ENCODE measurements at regions not wholly inside any gene's neighbourhood (a gene's known extent, or its start where the extent isn't known, plus 50 kb on each side); places are given as distances from the start of the nearest gene placed in this dataset.

DNA sequence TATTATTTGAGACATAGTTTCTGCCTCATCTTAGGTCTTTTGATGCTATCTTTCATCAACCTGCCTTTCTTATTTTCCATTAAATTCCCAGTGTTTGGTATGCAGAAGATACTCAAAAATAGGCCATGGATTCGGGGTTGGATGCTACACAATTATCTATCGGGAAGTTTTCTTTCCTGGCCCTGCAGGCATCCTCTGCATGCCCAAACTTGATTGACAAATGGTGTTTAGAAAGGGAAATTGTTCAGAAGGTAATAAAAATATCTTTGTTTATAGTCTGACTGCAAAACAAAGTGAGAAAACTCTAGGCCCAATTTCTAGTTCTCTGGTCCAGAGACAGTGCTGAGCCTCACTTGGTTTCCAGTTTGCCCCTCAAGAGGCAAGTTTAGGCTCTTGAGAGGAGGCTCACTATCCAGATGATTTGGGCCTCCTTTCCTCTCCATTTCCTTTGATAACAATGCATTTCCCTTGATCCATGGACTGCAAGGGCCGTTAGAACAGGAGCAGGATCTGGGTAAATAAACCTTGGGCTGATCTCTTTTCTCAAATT lies 157.1 kb upstream of the DPH6 start:
- Mint-ChIP-seq H3K9me3 (no peaks in the 10 kb centered on the region), H3K27me3 (ENCODE audit: insufficient read depth, low read depth) (no peaks in the 10 kb centered on the region), H3K4me3 (no peak overlapping the region), H3K36me3 (no peaks in the 10 kb centered on the region), H3K4me1 (peaks cover 18% of the 10 kb centered on the region), H3K27ac (no peak overlapping the region)
- Histone ChIP-seq H3K9me3 (ENCODE audit: low read depth) (no peaks in the 10 kb centered on the region), H2AFZ (replicated peaks) (no peak overlapping the region), H4K20me1 (ENCODE audit: low read depth) (no peaks in the 10 kb centered on the region), H3F3A (ENCODE audit: low read depth) (no peaks in the 10 kb centered on the region), H3K4me3 (no peak overlapping the region), H3K4me1 (peaks cover 17% of the 10 kb centered on the region), H3K27ac (no peak overlapping the region), H3K9ac (no peak overlapping the region), H3K79me2 (ENCODE audit: low read depth) (no peaks in the 10 kb centered on the region), H3K27me3 (no peaks in the 10 kb centered on the region), H3K36me3 (no peaks in the 10 kb centered on the region), H3K4me2 (no peak overlapping the region)
- no peak for TF ChIP-seq CTCF (IDR thresholded peaks at IDR 0.05)
- TF ChIP-seq EZH2 (IDR thresholded peaks at IDR 0.05), result no peak
- no peak for TF ChIP-seq EZH2phosphoT487 (IDR thresholded peaks at IDR 0.05)
- DNase-seq (ENCODE audit: low spot score), result no peak

DNA sequence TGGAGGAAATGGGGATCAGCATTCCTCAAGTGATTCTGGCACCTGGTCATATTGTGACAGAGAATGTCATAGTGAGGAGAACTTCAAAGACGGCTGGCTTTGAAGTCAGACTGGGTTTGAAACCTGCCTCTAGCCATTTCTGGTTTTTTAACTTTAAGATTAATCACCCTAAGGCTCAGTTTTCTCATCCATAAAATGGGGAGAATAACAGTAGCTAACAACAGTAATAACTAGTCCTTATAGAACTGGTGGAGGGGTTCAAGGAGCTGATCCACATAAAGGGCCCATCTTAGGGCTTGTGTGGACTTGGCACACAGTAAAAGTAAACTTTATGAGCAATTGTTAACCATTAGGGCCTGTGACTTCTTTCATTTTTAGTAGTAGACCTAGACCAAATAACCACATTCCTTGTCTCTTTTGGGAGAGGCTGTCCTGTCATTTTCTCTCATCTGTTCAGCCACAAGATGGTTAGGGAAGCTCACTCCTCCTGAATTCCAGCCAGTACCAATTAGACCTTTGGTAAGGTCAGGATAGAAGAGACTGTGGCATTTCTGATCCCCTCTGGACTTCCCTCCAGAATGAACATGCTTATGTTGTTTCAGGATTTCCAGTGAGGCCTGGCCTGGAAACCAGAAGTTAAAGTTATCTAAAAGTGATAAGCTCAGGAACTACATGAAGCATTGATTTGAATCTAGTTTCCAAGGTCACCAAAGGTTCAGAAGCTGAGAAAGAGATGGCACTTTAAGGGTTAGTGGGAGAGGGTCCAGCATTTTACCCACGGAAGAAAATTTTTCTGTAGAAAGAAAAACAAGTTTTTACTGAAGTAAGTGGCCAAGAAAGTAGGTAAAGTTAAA lies 159.3 kb upstream of the DPH6 start:
- Histone ChIP-seq H3K79me2 (ENCODE audit: low read depth) (no peaks in the 10 kb centered on the region), H3K9ac (no peak overlapping the region), H2AFZ (replicated peaks) (no peak overlapping the region), H3K4me3 (no peak overlapping the region), H3K4me1 (peaks cover 11% of the 10 kb centered on the region), H3F3A (ENCODE audit: low read depth) (no peaks in the 10 kb centered on the region), H3K4me2 (no peak overlapping the region), H3K27me3 (no peaks in the 10 kb centered on the region), H3K36me3 (no peaks in the 10 kb centered on the region), H3K9me3 (ENCODE audit: low read depth) (no peaks in the 10 kb centered on the region), H3K27ac (no peak overlapping the region), H4K20me1 (ENCODE audit: low read depth) (no peaks in the 10 kb centered on the region)
- H3K36me3 Mint-ChIP-seq, result no peaks in the 10 kb centered on the region
- no peak overlapping the region for H3K4me3 Mint-ChIP-seq
- no peaks in the 10 kb centered on the region for H3K9me3 Mint-ChIP-seq
- DNase-seq (ENCODE audit: low spot score), result no peak
- TF ChIP-seq CTCF (IDR thresholded peaks at IDR 0.05) (no peak), EZH2 (IDR thresholded peaks at IDR 0.05) (no peak), EZH2phosphoT487 (IDR thresholded peaks at IDR 0.05) (no peak)
- H3K27ac Mint-ChIP-seq, result no peak overlapping the region
- H3K27me3 Mint-ChIP-seq (ENCODE audit: insufficient read depth, low read depth), result no peaks in the 10 kb centered on the region
- peaks cover 17% of the 10 kb centered on the region for H3K4me1 Mint-ChIP-seq

DNA sequence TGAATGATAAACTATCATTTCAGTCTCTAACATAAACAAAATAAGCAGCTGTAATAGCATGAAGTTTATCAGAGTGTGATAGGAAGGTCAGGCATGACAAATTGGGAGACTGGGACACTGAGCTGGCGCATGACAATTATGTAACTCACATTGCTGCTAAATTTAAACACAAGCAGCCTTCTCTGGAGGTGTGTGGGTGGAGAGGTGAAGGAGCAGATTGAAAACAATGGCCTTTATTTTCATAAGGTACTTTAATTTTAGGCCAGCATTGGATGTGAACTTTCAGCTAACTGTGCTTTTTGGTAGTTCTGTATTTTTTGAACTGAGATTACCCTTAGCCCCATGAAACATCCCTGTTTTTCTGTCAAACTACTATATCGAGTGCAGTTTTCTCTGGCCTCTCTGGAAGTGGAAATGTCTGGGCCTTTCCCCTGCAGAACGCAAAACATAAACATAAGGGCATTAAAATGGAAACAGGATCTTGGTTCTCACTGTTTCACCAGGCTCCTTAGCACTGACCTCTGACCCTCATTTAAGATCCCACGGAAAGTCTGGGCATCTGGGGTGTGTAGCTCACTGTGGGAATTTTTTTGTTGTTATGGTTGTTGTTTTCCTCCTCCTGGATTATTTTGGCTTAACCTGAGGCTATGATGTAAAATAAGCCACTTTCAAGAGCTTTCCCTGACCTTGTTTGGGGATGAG lies 160.1 kb upstream of the DPH6 start:
- Histone ChIP-seq H3K79me2 (ENCODE audit: low read depth) (no peaks in the 10 kb centered on the region), H3K27ac (no peak overlapping the region), H3K4me3 (no peak overlapping the region), H3K4me1 (peaks cover 11% of the 10 kb centered on the region), H3K27me3 (no peaks in the 10 kb centered on the region), H3K4me2 (no peak overlapping the region), H2AFZ (replicated peaks) (no peak overlapping the region), H3K9ac (no peak overlapping the region), H3K36me3 (no peaks in the 10 kb centered on the region), H3F3A (ENCODE audit: low read depth) (no peaks in the 10 kb centered on the region), H3K9me3 (ENCODE audit: low read depth) (no peaks in the 10 kb centered on the region), H4K20me1 (ENCODE audit: low read depth) (no peaks in the 10 kb centered on the region)
- H3K9me3 Mint-ChIP-seq, result no peaks in the 10 kb centered on the region
- peaks cover 17% of the 10 kb centered on the region for H3K4me1 Mint-ChIP-seq
- H3K27ac Mint-ChIP-seq, result no peak overlapping the region
- no peaks in the 10 kb centered on the region for H3K27me3 Mint-ChIP-seq (ENCODE audit: insufficient read depth, low read depth)
- no peaks in the 10 kb centered on the region for H3K36me3 Mint-ChIP-seq
- no peak for DNase-seq (ENCODE audit: low spot score)
- TF ChIP-seq EZH2 (IDR thresholded peaks at IDR 0.05), result no peak
- TF ChIP-seq CTCF (IDR thresholded peaks at IDR 0.05), result no peak
- no peak for TF ChIP-seq EZH2phosphoT487 (IDR thresholded peaks at IDR 0.05)
- no peak overlapping the region for H3K4me3 Mint-ChIP-seq

Measured in neural progenitor cell (in vitro differentiated cells).